ENCODE measurements at regions not wholly inside any gene's neighbourhood (a gene's known extent, or its start where the extent isn't known, plus 50 kb on each side); places are given as distances from the start of the nearest gene placed in this dataset.

DNA sequence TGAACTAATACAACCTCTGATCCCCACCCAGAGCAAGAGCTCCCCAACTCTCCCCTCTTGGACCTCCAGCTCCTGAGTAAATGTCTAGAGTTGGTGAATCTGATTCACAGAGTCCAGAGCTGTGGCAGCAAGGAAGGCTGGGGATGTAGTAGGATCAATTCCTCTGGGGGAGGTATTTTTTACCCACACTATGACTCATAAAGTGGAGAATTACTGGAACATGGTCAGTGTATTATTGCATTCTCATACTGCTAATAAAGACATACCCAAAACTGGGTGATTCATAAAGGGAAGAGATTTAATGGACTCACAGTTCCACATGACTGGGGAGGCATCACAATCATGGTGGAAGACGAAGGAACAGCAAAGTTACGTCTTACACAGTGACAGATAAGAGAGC lies 496.7 kb downstream of the EFNB2 start:
- TF ChIP-seq CHD1 (IDR thresholded peaks at IDR 0.05; ENCODE audit: low read depth, low read length) (no peak), RFX5 (IDR thresholded peaks at IDR 0.05; ENCODE audit: borderline replicate concordance, low read depth, low read length) (no peak)
